WTC11 (cell line): ENCODE measurements at regions not wholly inside any gene's neighbourhood (a gene's known extent, or its start where the extent isn't known, plus 50 kb on each side); places are given as distances from the start of the nearest gene placed in this dataset.

Experiments used
- ESRRA ChIP-seq: sonication (generic); formaldehyde crosslinking; IDR thresholded peaks from 2 replicates; pipeline ENCODE4 v1.8.1; 2022; ENCODE audit warnings: mild to moderate bottlenecking, missing genetic modification reagents, borderline replicate concordance
- NR2C2 ChIP-seq: sonication (generic); formaldehyde crosslinking; IDR thresholded peaks from 2 replicates; pipeline ENCODE4 v1.8.0; 2022; ENCODE audit warnings: mild to moderate bottlenecking, missing genetic modification reagents
- TCF7 ChIP-seq: sonication (generic); formaldehyde crosslinking; IDR thresholded peaks from 2 replicates; pipeline ENCODE4 v1.8.0; 2022; ENCODE audit warnings: mild to moderate bottlenecking, low read depth, missing genetic modification reagents, moderate library complexity
- TF ChIP-seq, protein P1 (sequence below): fragments of 200-600 bp; IDR thresholded peaks from 2 replicates; pipeline ENCODE4 v1.8.0; 2022; ENCODE audit warnings: antibody characterized with exemption
- TF ChIP-seq, protein P2 (sequence below): sonication (generic); formaldehyde crosslinking; IDR thresholded peaks from 2 replicates; pipeline ENCODE4 v1.8.0; 2022; ENCODE audit warnings: mild to moderate bottlenecking, missing genetic modification reagents
- TF ChIP-seq, protein P3 (sequence below): sonication (generic); formaldehyde crosslinking; IDR thresholded peaks from 2 replicates; pipeline ENCODE4 v1.8.0; 2022; ENCODE audit warnings: mild to moderate bottlenecking, missing genetic modification reagents
- TF ChIP-seq, protein P4 (sequence below): sonication (generic); formaldehyde crosslinking; IDR thresholded peaks from 2 replicates; pipeline ENCODE4 v1.8.1; 2022; ENCODE audit warnings: low read depth, mild to moderate bottlenecking, moderate library complexity, missing genetic modification reagents, borderline replicate concordance
- TF ChIP-seq, protein P5 (sequence below): sonication (generic); formaldehyde crosslinking; IDR thresholded peaks from 2 replicates; pipeline ENCODE4 v1.8.1; 2022; ENCODE audit warnings: missing genetic modification reagents, borderline replicate concordance
- TF ChIP-seq, protein P6 (sequence below): sonication (generic); formaldehyde crosslinking; conservative IDR thresholded peaks from 2 replicates; pipeline ENCODE4 v1.8.1; 2023; ENCODE audit warnings: mild to moderate bottlenecking, low read depth, missing genetic modification reagents, moderate library complexity
- TF ChIP-seq, protein P7 (sequence below): sonication (generic); formaldehyde crosslinking; IDR thresholded peaks from 2 replicates; pipeline ENCODE4 v1.8.1; 2023; ENCODE audit warnings: mild to moderate bottlenecking, missing genetic modification reagents, moderate library complexity
- TF ChIP-seq, protein P8 (sequence below): sonication (generic); formaldehyde crosslinking; IDR thresholded peaks from 2 replicates; pipeline ENCODE4 v1.8.0; 2022; ENCODE audit warnings: mild to moderate bottlenecking, missing genetic modification reagents

DNA sequence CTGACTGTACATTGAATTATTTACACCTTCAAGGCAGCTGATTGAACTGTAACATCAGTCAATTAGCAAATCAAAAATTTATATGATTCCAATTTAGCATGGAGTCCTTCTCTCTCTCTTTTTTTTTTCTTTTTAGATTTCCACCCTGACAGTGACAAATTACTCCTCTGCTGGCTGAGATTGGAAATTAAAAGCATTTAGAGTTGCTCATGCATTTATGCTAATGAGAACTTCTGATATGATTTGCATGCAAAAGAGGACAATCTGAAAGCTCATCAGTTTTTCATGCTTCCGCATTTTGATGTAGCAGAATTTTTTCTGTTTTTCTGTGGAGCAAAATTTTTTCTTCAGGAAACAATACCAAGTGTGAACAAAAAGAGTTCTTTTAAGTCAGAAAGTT lies 130.5 kb upstream of the NOX3 start:
- TF ChIP-seq, protein P1, sequence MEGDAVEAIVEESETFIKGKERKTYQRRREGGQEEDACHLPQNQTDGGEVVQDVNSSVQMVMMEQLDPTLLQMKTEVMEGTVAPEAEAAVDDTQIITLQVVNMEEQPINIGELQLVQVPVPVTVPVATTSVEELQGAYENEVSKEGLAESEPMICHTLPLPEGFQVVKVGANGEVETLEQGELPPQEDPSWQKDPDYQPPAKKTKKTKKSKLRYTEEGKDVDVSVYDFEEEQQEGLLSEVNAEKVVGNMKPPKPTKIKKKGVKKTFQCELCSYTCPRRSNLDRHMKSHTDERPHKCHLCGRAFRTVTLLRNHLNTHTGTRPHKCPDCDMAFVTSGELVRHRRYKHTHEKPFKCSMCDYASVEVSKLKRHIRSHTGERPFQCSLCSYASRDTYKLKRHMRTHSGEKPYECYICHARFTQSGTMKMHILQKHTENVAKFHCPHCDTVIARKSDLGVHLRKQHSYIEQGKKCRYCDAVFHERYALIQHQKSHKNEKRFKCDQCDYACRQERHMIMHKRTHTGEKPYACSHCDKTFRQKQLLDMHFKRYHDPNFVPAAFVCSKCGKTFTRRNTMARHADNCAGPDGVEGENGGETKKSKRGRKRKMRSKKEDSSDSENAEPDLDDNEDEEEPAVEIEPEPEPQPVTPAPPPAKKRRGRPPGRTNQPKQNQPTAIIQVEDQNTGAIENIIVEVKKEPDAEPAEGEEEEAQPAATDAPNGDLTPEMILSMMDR = no peak
- TF ChIP-seq ESRRA (CRISPR knock-in tag) (no peak), TCF7 (CRISPR knock-in tag) (no peak), NR2C2 (CRISPR knock-in tag) (no peak)
- TF ChIP-seq, protein P2, sequence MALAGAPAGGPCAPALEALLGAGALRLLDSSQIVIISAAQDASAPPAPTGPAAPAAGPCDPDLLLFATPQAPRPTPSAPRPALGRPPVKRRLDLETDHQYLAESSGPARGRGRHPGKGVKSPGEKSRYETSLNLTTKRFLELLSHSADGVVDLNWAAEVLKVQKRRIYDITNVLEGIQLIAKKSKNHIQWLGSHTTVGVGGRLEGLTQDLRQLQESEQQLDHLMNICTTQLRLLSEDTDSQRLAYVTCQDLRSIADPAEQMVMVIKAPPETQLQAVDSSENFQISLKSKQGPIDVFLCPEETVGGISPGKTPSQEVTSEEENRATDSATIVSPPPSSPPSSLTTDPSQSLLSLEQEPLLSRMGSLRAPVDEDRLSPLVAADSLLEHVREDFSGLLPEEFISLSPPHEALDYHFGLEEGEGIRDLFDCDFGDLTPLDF = no peak
- TF ChIP-seq, protein P3, sequence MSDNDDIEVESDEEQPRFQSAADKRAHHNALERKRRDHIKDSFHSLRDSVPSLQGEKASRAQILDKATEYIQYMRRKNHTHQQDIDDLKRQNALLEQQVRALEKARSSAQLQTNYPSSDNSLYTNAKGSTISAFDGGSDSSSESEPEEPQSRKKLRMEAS (CRISPR knock-in tag) = no peak
- TF ChIP-seq, protein P4, sequence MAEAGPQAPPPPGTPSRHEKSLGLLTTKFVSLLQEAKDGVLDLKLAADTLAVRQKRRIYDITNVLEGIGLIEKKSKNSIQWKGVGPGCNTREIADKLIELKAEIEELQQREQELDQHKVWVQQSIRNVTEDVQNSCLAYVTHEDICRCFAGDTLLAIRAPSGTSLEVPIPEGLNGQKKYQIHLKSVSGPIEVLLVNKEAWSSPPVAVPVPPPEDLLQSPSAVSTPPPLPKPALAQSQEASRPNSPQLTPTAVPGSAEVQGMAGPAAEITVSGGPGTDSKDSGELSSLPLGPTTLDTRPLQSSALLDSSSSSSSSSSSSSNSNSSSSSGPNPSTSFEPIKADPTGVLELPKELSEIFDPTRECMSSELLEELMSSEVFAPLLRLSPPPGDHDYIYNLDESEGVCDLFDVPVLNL = no peak
- TF ChIP-seq, protein P5, sequence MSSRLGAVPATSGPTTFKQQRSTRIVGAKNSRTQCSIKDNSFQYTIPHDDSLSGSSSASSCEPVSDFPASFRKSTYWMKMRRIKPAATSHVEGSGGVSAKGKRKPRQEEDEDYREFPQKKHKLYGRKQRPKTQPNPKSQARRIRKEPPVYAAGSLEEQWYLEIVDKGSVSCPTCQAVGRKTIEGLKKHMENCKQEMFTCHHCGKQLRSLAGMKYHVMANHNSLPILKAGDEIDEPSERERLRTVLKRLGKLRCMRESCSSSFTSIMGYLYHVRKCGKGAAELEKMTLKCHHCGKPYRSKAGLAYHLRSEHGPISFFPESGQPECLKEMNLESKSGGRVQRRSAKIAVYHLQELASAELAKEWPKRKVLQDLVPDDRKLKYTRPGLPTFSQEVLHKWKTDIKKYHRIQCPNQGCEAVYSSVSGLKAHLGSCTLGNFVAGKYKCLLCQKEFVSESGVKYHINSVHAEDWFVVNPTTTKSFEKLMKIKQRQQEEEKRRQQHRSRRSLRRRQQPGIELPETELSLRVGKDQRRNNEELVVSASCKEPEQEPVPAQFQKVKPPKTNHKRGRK = no peak
- TF ChIP-seq, protein P6, sequence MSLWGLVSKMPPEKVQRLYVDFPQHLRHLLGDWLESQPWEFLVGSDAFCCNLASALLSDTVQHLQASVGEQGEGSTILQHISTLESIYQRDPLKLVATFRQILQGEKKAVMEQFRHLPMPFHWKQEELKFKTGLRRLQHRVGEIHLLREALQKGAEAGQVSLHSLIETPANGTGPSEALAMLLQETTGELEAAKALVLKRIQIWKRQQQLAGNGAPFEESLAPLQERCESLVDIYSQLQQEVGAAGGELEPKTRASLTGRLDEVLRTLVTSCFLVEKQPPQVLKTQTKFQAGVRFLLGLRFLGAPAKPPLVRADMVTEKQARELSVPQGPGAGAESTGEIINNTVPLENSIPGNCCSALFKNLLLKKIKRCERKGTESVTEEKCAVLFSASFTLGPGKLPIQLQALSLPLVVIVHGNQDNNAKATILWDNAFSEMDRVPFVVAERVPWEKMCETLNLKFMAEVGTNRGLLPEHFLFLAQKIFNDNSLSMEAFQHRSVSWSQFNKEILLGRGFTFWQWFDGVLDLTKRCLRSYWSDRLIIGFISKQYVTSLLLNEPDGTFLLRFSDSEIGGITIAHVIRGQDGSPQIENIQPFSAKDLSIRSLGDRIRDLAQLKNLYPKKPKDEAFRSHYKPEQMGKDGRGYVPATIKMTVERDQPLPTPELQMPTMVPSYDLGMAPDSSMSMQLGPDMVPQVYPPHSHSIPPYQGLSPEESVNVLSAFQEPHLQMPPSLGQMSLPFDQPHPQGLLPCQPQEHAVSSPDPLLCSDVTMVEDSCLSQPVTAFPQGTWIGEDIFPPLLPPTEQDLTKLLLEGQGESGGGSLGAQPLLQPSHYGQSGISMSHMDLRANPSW (CRISPR knock-in tag) = no peak
- TF ChIP-seq, protein P7, sequence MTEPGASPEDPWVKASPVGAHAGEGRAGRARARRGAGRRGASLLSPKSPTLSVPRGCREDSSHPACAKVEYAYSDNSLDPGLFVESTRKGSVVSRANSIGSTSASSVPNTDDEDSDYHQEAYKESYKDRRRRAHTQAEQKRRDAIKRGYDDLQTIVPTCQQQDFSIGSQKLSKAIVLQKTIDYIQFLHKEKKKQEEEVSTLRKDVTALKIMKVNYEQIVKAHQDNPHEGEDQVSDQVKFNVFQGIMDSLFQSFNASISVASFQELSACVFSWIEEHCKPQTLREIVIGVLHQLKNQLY = no peak
- TF ChIP-seq, protein P8, sequence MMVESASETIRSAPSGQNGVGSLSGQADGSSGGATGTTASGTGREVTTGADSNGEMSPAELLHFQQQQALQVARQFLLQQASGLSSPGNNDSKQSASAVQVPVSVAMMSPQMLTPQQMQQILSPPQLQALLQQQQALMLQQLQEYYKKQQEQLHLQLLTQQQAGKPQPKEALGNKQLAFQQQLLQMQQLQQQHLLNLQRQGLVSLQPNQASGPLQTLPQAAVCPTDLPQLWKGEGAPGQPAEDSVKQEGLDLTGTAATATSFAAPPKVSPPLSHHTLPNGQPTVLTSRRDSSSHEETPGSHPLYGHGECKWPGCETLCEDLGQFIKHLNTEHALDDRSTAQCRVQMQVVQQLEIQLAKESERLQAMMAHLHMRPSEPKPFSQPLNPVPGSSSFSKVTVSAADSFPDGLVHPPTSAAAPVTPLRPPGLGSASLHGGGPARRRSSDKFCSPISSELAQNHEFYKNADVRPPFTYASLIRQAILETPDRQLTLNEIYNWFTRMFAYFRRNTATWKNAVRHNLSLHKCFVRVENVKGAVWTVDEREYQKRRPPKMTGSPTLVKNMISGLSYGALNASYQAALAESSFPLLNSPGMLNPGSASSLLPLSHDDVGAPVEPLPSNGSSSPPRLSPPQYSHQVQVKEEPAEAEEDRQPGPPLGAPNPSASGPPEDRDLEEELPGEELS (CRISPR knock-in tag) = no peak
